B cell (primary cell): ENCODE measurements at regions not wholly inside any gene's neighbourhood (a gene's known extent, or its start where the extent isn't known, plus 50 kb on each side); places are given as distances from the start of the nearest gene placed in this dataset.

Experiments used
- CTCF ChIP-seq: fragments of 200-600 bp; IDR thresholded peaks from one replicate; pipeline ENCODE4 v1.8.0; 2022; ENCODE audit warnings: antibody characterized with exemption, mild to moderate bottlenecking
- EZH2 ChIP-seq: IDR thresholded peaks from 2 replicates; pipeline ENCODE4 v1.6.1; 2012; ENCODE audit warnings: borderline replicate concordance, low read depth, mild to moderate bottlenecking, moderate library complexity, low read length; ENCODE audit not compliant: insufficient read depth, poor library complexity, severe bottlenecking

DNA sequence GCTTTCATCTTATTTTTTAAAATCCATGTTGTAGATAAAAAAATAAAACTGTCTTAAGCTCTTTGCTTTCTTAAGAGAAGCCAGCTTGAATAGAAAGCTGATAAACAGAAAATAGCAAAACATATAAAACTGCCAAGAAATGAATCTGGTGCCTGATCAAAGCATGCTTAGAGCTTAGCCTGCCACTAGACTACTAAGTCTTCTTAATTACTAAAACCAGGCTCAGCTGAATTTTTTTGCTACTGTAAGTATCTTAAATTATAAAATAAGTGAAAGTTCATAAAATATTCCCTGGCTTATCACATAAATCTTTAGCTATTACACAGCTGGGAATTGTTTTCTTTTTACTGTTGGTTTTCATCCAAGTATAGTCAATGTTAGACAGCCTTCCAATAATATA is 803.9 kb downstream of the DIPK2A start:
- TF ChIP-seq CTCF: no peak
- no peak for TF ChIP-seq EZH2
